ENCODE measurements at regions not wholly inside any gene's neighbourhood (a gene's known extent, or its start where the extent isn't known, plus 50 kb on each side); places are given as distances from the start of the nearest gene placed in this dataset.

DNA sequence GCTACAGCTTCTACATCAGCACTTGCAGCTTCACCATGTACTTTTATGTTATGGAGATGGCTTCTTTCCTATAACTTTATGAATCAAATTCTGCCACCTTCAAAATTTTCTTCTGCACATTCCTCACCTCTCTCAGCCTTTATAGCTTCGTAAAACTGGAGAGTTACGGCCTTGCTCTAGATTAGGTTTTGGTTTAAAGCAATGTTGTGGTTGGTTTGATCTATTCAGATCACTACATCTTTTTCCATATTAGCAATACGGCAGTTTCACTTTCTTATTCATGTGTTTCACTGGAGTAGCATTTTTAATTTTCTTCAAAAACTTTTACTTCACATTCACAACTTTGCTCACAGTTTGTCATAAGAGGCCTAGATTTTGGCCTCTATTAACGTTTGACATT is 242.9 kb upstream of the GYPC start:
- Histone ChIP-seq H2AFZ (no peak overlapping the region), H4K20me1 (ENCODE audit: insufficient read depth) (no peaks in the 10 kb centered on the region), H3K9me2 (ENCODE audit: insufficient read depth) (no peaks in the 10 kb centered on the region), H3F3A (ENCODE audit: insufficient read depth, low read depth) (no peaks in the 10 kb centered on the region), H3K27me3 (ENCODE audit: insufficient read depth, low read depth) (0 out of 2 replicates have a peak, but pooled peaks cover 8% of the 10 kb centered on the region), H3K4me1 (replicated peaks; ENCODE audit: insufficient read depth) (no peaks in the 10 kb centered on the region), H3K36me3 (ENCODE audit: low read depth) (no peaks in the 10 kb centered on the region), H3K27ac (no peak overlapping the region), H3K4me2 (no peak overlapping the region), H3K4me3 (no peak overlapping the region), H3K79me2 (ENCODE audit: low read depth) (no peaks in the 10 kb centered on the region), H3K9me3 (ENCODE audit: insufficient read depth, low read depth) (no peaks in the 10 kb centered on the region)
- no TSS peak for BruUV-seq (replicated peaks)
- POLR2A ChIA-PET (ENCODE audit: unreplicated experiment) = no interaction called here
- intact Hi-C loops (cut with micrococcal nuclease; ENCODE audit: unreplicated experiment) = no loop called here
- CTCF ChIA-PET = no interaction called here
- no peak for TF ChIP-seq EZH2 (IDR thresholded peaks at IDR 0.05; ENCODE audit: low read depth)
- TF ChIP-seq CTCF (conservative IDR thresholded peaks at IDR 0.05) = no peak
- no peak for DNase-seq

- BruUV-seq (replicated peaks) = no TSS peak
- no peaks in the 10 kb centered on the region for H3K9me3 ChIP-seq (ENCODE audit: insufficient read depth, low read depth)
Observed at GRCh38 chr2:126419403-126419802, 236.6 kb upstream of the GYPC start.

GRCh38 chr2:126425943-126426342 is 230.0 kb upstream of the GYPC start:
- H2AFZ ChIP-seq = no peak overlapping the region
- no peaks in the 10 kb centered on the region for H4K20me1 ChIP-seq (ENCODE audit: insufficient read depth)
- intact Hi-C loops (cut with micrococcal nuclease; ENCODE audit: unreplicated experiment) = no loop called here
- no peak overlapping the region for H3K4me2 ChIP-seq
- H3K79me2 ChIP-seq (ENCODE audit: low read depth) = no peaks in the 10 kb centered on the region
- no TSS peak for BruUV-seq (replicated peaks)
- DNase-seq = no peak
- ChIA-PET POLR2A (ENCODE audit: unreplicated experiment) (no interaction called here), CTCF (no interaction called here)
- H3K36me3 ChIP-seq (ENCODE audit: low read depth) = no peaks in the 10 kb centered on the region
- no peak overlapping the region for H3K27ac ChIP-seq
- H3K9me2 ChIP-seq (ENCODE audit: insufficient read depth) = no peaks in the 10 kb centered on the region
- H3K9me3 ChIP-seq (ENCODE audit: insufficient read depth, low read depth) = no peaks in the 10 kb centered on the region
- no peak overlapping the region for H3K4me3 ChIP-seq
- H3F3A ChIP-seq (ENCODE audit: insufficient read depth, low read depth) = no peaks in the 10 kb centered on the region
- no peak for TF ChIP-seq EZH2 (IDR thresholded peaks at IDR 0.05; ENCODE audit: low read depth)
- no peak for TF ChIP-seq CTCF (conservative IDR thresholded peaks at IDR 0.05)
- no peaks in the 10 kb centered on the region for H3K4me1 ChIP-seq (replicated peaks; ENCODE audit: insufficient read depth)
- H3K27me3 ChIP-seq (ENCODE audit: insufficient read depth, low read depth) = no peaks in the 10 kb centered on the region

More at GRCh38 chr2:126419403-126419802, 236.6 kb upstream of the GYPC start:
- DNase-seq = peak in 1 of 2 experiments; percentile 19
- Histone ChIP-seq H3K27ac (no peak overlapping the region), H3K4me1 (replicated peaks; ENCODE audit: insufficient read depth) (no peaks in the 10 kb centered on the region), H3K9me2 (ENCODE audit: insufficient read depth) (no peaks in the 10 kb centered on the region), H3K36me3 (ENCODE audit: low read depth) (no peaks in the 10 kb centered on the region), H3K27me3 (ENCODE audit: insufficient read depth, low read depth) (no peaks in the 10 kb centered on the region), H3K4me2 (no peak overlapping the region), H3K79me2 (ENCODE audit: low read depth) (no peaks in the 10 kb centered on the region), H3K4me3 (no peak overlapping the region), H3F3A (ENCODE audit: insufficient read depth, low read depth) (no peaks in the 10 kb centered on the region), H2AFZ (no peak overlapping the region), H4K20me1 (ENCODE audit: insufficient read depth) (no peaks in the 10 kb centered on the region)
- CTCF ChIA-PET = no interaction called here
- POLR2A ChIA-PET (ENCODE audit: unreplicated experiment) = interaction anchor here (0.7 kb wide), 1 partner anchor 580 kb away, joined by 4 read pairs; no protein-coding TSS in a partner anchor
- intact Hi-C loops (cut with micrococcal nuclease; ENCODE audit: unreplicated experiment) = no loop called here
- TF ChIP-seq EZH2 (IDR thresholded peaks at IDR 0.05; ENCODE audit: low read depth) (no peak), CTCF (conservative IDR thresholded peaks at IDR 0.05) (no peak)

Measured in PC-9 (cell line).